GM18505 (cell line): ENCODE measurements at regions not wholly inside any gene's neighbourhood (a gene's known extent, or its start where the extent isn't known, plus 50 kb on each side); places are given as distances from the start of the nearest gene placed in this dataset.

Source experiments
- ATAC-seq: cut with Tn5 transposase; IDR thresholded peaks from one replicate; pipeline ENCODE4 v1.9.1; 2021; ENCODE audit not compliant: unreplicated experiment
- POLR2A ChIP-seq: IDR thresholded peaks from 4 replicates; pipeline ENCODE4 v1.6.1; 2011; ENCODE audit warnings: borderline replicate concordance; ENCODE audit not compliant: insufficient read depth, insufficient read length; ENCODE audit errors: extremely low read depth

- TF ChIP-seq POLR2A: no peak
- no peak for ATAC-seq
Observed at GRCh38 chr5:103451261-103451660, 111.3 kb downstream of the NUDT12 start.

- ATAC-seq: no peak
- TF ChIP-seq POLR2A: no peak
Observed at GRCh38 chr5:103450333-103451061, 112.1 kb downstream of the NUDT12 start.

GRCh38 chr5:103446813-103447212 lies 115.8 kb downstream of the NUDT12 start:
- TF ChIP-seq POLR2A: no peak
- no peak for ATAC-seq

- ATAC-seq: no peak
- TF ChIP-seq POLR2A: no peak
Observed at GRCh38 chr5:103445426-103446035, 117.1 kb downstream of the NUDT12 start.

GRCh38 chr5:103444333-103445038 lies 118.1 kb downstream of the NUDT12 start:
- no peak for ATAC-seq
- no peak for TF ChIP-seq POLR2A

- ATAC-seq: no peak
- TF ChIP-seq POLR2A: no peak
Observed at GRCh38 chr5:103442750-103443149, 119.8 kb downstream of the NUDT12 start.

- no peak for ATAC-seq
- no peak for TF ChIP-seq POLR2A
Observed at GRCh38 chr5:103441523-103441922, 121.1 kb downstream of the NUDT12 start.

GRCh38 chr5:103439007-103439406 lies 123.6 kb downstream of the NUDT12 start:
- TF ChIP-seq POLR2A: no peak
- ATAC-seq: no peak

- ATAC-seq: no peak
- no peak for TF ChIP-seq POLR2A
Observed at GRCh38 chr5:103436656-103437055, 125.9 kb downstream of the NUDT12 start.

- ATAC-seq: no peak
- TF ChIP-seq POLR2A: no peak
Observed at GRCh38 chr5:103436112-103436511, 126.5 kb downstream of the NUDT12 start.

- no peak for ATAC-seq
- no peak for TF ChIP-seq POLR2A
Observed at GRCh38 chr5:103435136-103435889, 127.3 kb downstream of the NUDT12 start.

GRCh38 chr5:103434057-103434456 lies 128.5 kb downstream of the NUDT12 start:
- ATAC-seq: no peak
- TF ChIP-seq POLR2A: no peak

GRCh38 chr5:103433211-103433610 lies 129.4 kb downstream of the NUDT12 start:
- TF ChIP-seq POLR2A: no peak
- ATAC-seq: no peak
